Loucy (cell line): ENCODE measurements at regions not wholly inside any gene's neighbourhood (a gene's known extent, or its start where the extent isn't known, plus 50 kb on each side); places are given as distances from the start of the nearest gene placed in this dataset.

ENCODE experiments used
- H2AFZ ChIP-seq: fragments of 200-600 bp; sonication (generic); 2 replicates; pipeline ENCODE4 v1.6.0; 2016; ENCODE audit warnings: antibody characterized with exemption, mild to moderate bottlenecking, low read length, moderate library complexity
- H3F3A ChIP-seq: fragments of 200-600 bp; 2 replicates; pipeline ENCODE4 v1.6.0; 2016; ENCODE audit warnings: antibody characterized with exemption, low read depth, mild to moderate bottlenecking
- H3K27me3 ChIP-seq: fragments of 200-600 bp; sonication (generic); 2 replicates; pipeline ENCODE4 v1.6.1; 2014; ENCODE audit warnings: low read length, mild to moderate bottlenecking; ENCODE audit not compliant: insufficient read depth, poor library complexity, severe bottlenecking
- H3K36me3 ChIP-seq: fragments of 200-600 bp; sonication (generic); 2 replicates; pipeline ENCODE4 v1.6.1; 2016; ENCODE audit warnings: low read length; ENCODE audit not compliant: insufficient read depth
- H3K4me1 ChIP-seq: fragments of 200-600 bp; sonication (generic); 2 replicates; pipeline ENCODE4 v1.5.1; 2014; ENCODE audit warnings: low read length, mild to moderate bottlenecking; ENCODE audit not compliant: insufficient read depth, poor library complexity, severe bottlenecking
- H3K4me2 ChIP-seq: fragments of 200-600 bp; sonication (generic); 2 replicates; pipeline ENCODE4 v1.6.0; 2014; ENCODE audit warnings: antibody characterized with exemption, low read length, low read depth, mild to moderate bottlenecking; ENCODE audit not compliant: poor library complexity, severe bottlenecking
- H3K4me3 ChIP-seq: fragments of 200-600 bp; sonication (generic); 2 replicates; pipeline ENCODE4 v1.5.1; 2014; ENCODE audit warnings: low read length, mild to moderate bottlenecking, mixed read lengths; ENCODE audit not compliant: poor library complexity, severe bottlenecking
- H3K79me2 ChIP-seq: fragments of 200-600 bp; sonication (generic); 2 replicates; pipeline ENCODE4 v1.6.1; 2014; ENCODE audit warnings: low read length; ENCODE audit not compliant: insufficient read depth
- H3K9ac ChIP-seq: fragments of 200-600 bp; sonication (generic); 2 replicates; pipeline ENCODE4 v1.6.0; 2014; ENCODE audit warnings: mild to moderate bottlenecking, low read depth, low read length, moderate library complexity; ENCODE audit not compliant: poor library complexity, severe bottlenecking
- H3K9me2 ChIP-seq: fragments of 200-600 bp; sonication (generic); replicated peaks from 2 replicates; pipeline ENCODE4 v1.6.1; 2016; ENCODE audit warnings: low read depth, low read length, mixed read lengths
- H3K9me3 ChIP-seq: fragments of 200-600 bp; sonication (generic); 2 replicates; pipeline ENCODE4 v1.6.1; 2014; ENCODE audit warnings: mild to moderate bottlenecking, antibody characterized with exemption, low read length, low read depth; ENCODE audit not compliant: insufficient read depth
- H4K20me1 ChIP-seq: fragments of 200-600 bp; sonication (generic); 2 replicates; pipeline ENCODE4 v1.6.0; 2014; ENCODE audit warnings: antibody characterized with exemption, low read length, mild to moderate bottlenecking; ENCODE audit not compliant: insufficient read depth, poor library complexity, severe bottlenecking
- CTCF ChIP-seq: fragments of 200-600 bp; sonication (generic); conservative IDR thresholded peaks from 2 replicates; pipeline ENCODE4 v1.5.1; 2014; ENCODE audit warnings: mild to moderate bottlenecking, antibody characterized with exemption, low read length
- EZH2phosphoT487 ChIP-seq: fragments of 200-600 bp; IDR thresholded peaks from 2 replicates; pipeline ENCODE4 v1.6.1; 2018; ENCODE audit warnings: antibody characterized with exemption, mild to moderate bottlenecking, moderate library complexity, borderline replicate concordance

- Histone ChIP-seq H3K4me1 (no peaks in the 10 kb centered on the region), H3K36me3 (no peaks in the 10 kb centered on the region), H3K9ac (no peak overlapping the region), H3K27me3 (no peaks in the 10 kb centered on the region), H3K4me3 (no peak overlapping the region), H2AFZ (no peak overlapping the region), H3K9me2 (no peaks in the 10 kb centered on the region), H3F3A (no peaks in the 10 kb centered on the region), H3K79me2 (no peaks in the 10 kb centered on the region), H3K4me2 (no peak overlapping the region), H3K9me3 (no peaks in the 10 kb centered on the region; the same call in 1 of the 2 replicates), H4K20me1 (no peaks in the 10 kb centered on the region)
- TF ChIP-seq EZH2phosphoT487 (no peak), CTCF (no peak)
These were observed 483.1 kb upstream of the ZFHX3 start for GRCh38 chr16:73531021-73531420.

- no peak overlapping the region for H3K9ac ChIP-seq
- H3K4me1 ChIP-seq: no peaks in the 10 kb centered on the region
- H3K36me3 ChIP-seq: no peaks in the 10 kb centered on the region
- no peaks in the 10 kb centered on the region for H3F3A ChIP-seq
- no peak overlapping the region for H3K4me3 ChIP-seq
- H4K20me1 ChIP-seq: no peaks in the 10 kb centered on the region
- no peaks in the 10 kb centered on the region for H3K9me2 ChIP-seq
- H3K9me3 ChIP-seq: no peaks in the 10 kb centered on the region; the same call in 1 of the 2 replicates
- H3K4me2 ChIP-seq: no peak overlapping the region
- H3K27me3 ChIP-seq: no peaks in the 10 kb centered on the region
- no peak overlapping the region for H2AFZ ChIP-seq
- no peak for TF ChIP-seq CTCF
- no peak for TF ChIP-seq EZH2phosphoT487
- no peaks in the 10 kb centered on the region for H3K79me2 ChIP-seq
These were observed 482.6 kb upstream of the ZFHX3 start for GRCh38 chr16:73530529-73530928.

GRCh38 chr16:73529303-73530012 lies 481.5 kb upstream of the ZFHX3 start:
- Histone ChIP-seq H3K9me3 (no peaks in the 10 kb centered on the region; the same call in 1 of the 2 replicates), H3K4me1 (no peaks in the 10 kb centered on the region), H3K79me2 (no peaks in the 10 kb centered on the region), H3K4me3 (no peak overlapping the region), H3F3A (no peaks in the 10 kb centered on the region), H2AFZ (no peak overlapping the region), H3K27me3 (no peaks in the 10 kb centered on the region), H4K20me1 (no peaks in the 10 kb centered on the region), H3K36me3 (no peaks in the 10 kb centered on the region), H3K9me2 (no peaks in the 10 kb centered on the region), H3K4me2 (no peak overlapping the region), H3K9ac (no peak overlapping the region)
- TF ChIP-seq CTCF: no peak
- no peak for TF ChIP-seq EZH2phosphoT487
